Erythroblast (primary cell): ENCODE measurements at regions not wholly inside any gene's neighbourhood (a gene's known extent, or its start where the extent isn't known, plus 50 kb on each side); places are given as distances from the start of the nearest gene placed in this dataset.

Experiments used
- GATA1 ChIP-seq: IDR thresholded peaks from 2 replicates; pipeline ENCODE4 v1.6.1; 2011; ENCODE audit warnings: low read depth, mild to moderate bottlenecking, control low read depth, low read length, moderate library complexity
- POLR2A ChIP-seq: IDR thresholded peaks from 2 replicates; pipeline ENCODE4 v1.6.1; 2011; ENCODE audit warnings: mild to moderate bottlenecking, low read length

- TF ChIP-seq POLR2A (no peak), GATA1 (no peak)
These were observed 198.4 kb upstream of the NTM start for GRCh38 chr11:131172011-131172410.
